SK-N-SH treated with all-trans-retinoic acid at 6 μM for 48 hours (cell line): ENCODE measurements at regions not wholly inside any gene's neighbourhood (a gene's known extent, or its start where the extent isn't known, plus 50 kb on each side); places are given as distances from the start of the nearest gene placed in this dataset.

Experiments used
- ATAC-seq: fragments of 200-7000 bp; cut with Tn5 transposase; 3 replicates; pipeline ENCODE4 v1.9.1; 2020; ENCODE audit warnings: mild to moderate bottlenecking, moderate library complexity
- ARNTL ChIP-seq: fragments of 450-650 bp; formaldehyde crosslinking; IDR thresholded peaks from 2 replicates; pipeline ENCODE4 v1.5.0; 2020; ENCODE audit warnings: low read depth, mild to moderate bottlenecking, moderate library complexity, borderline replicate concordance
- BACH2 ChIP-seq: fragments of 250-450 bp; sonication (Bioruptor Pico); IDR thresholded peaks from 2 replicates; pipeline ENCODE4 v1.9.0; 2021; ENCODE audit warnings: mild to moderate bottlenecking, borderline replicate concordance
- CREB5 ChIP-seq: fragments of 250-450 bp; sonication (Bioruptor Pico); IDR thresholded peaks from 2 replicates; pipeline ENCODE4 v1.5.1; 2020; ENCODE audit warnings: low read depth, mild to moderate bottlenecking, moderate library complexity
- CSDC2 ChIP-seq: fragments of 250-450 bp; sonication (Bioruptor Pico); IDR thresholded peaks from 2 replicates; pipeline ENCODE4 v1.5.0; 2020; ENCODE audit warnings: mild to moderate bottlenecking, moderate library complexity
- CSRNP3 ChIP-seq: fragments of 250-450 bp; sonication (Bioruptor Pico); IDR thresholded peaks from 2 replicates; pipeline ENCODE4 v1.5.1; 2021; ENCODE audit warnings: mild to moderate bottlenecking, moderate library complexity
- GLIS3 ChIP-seq: fragments of 250-450 bp; sonication (Bioruptor Pico); IDR thresholded peaks from 2 replicates; pipeline ENCODE4 v1.5.0; 2020; ENCODE audit warnings: mild to moderate bottlenecking, moderate library complexity
- OSR1 ChIP-seq: fragments of 250-450 bp; sonication (Bioruptor Pico); IDR thresholded peaks from 2 replicates; pipeline ENCODE4 v1.8.0; 2022; ENCODE audit warnings: moderate library complexity, mild to moderate bottlenecking, inconsistent platforms
- POU6F1 ChIP-seq: fragments of 250-450 bp; sonication (Bioruptor Pico); IDR thresholded peaks from 2 replicates; pipeline ENCODE4 v1.8.0; 2021; ENCODE audit warnings: low read depth, mild to moderate bottlenecking, moderate library complexity, borderline replicate concordance
- PPARA ChIP-seq: fragments of 250-450 bp; sonication (Bioruptor Pico); IDR thresholded peaks from 2 replicates; pipeline ENCODE4 v1.5.0; 2020; ENCODE audit warnings: mild to moderate bottlenecking, borderline replicate concordance
- RARB ChIP-seq: fragments of 250-450 bp; sonication (Bioruptor Pico); IDR thresholded peaks from 2 replicates; pipeline ENCODE4 v1.8.0; 2021; ENCODE audit warnings: mild to moderate bottlenecking, moderate library complexity
- SNAI2 ChIP-seq: fragments of 250-450 bp; sonication (Bioruptor Pico); IDR thresholded peaks from 2 replicates; pipeline ENCODE4 v1.5.0; 2020; ENCODE audit warnings: mild to moderate bottlenecking, moderate library complexity
- TCF4 ChIP-seq: fragments of 250-450 bp; sonication (Bioruptor Pico); IDR thresholded peaks from 2 replicates; pipeline ENCODE4 v1.8.0; 2021; ENCODE audit warnings: mild to moderate bottlenecking, moderate library complexity, borderline replicate concordance
- ZFP30 ChIP-seq: fragments of 450-650 bp; formaldehyde crosslinking; IDR thresholded peaks from 2 replicates; pipeline ENCODE4 v1.5.0; 2022; ENCODE audit warnings: mild to moderate bottlenecking, moderate library complexity
- ZNF565 ChIP-seq: fragments of 450-650 bp; formaldehyde crosslinking; conservative IDR thresholded peaks from 2 replicates; pipeline ENCODE4 v1.5.0; 2020; ENCODE audit warnings: low read depth, mild to moderate bottlenecking, moderate library complexity
- ZNF70 ChIP-seq: fragments of 450-650 bp; formaldehyde crosslinking; IDR thresholded peaks from 2 replicates; pipeline ENCODE4 v1.5.0; 2020; ENCODE audit warnings: mild to moderate bottlenecking, moderate library complexity
- ZNF8 ChIP-seq: fragments of 450-650 bp; formaldehyde crosslinking; IDR thresholded peaks from 2 replicates; pipeline ENCODE4 v1.5.0; 2020; ENCODE audit warnings: mild to moderate bottlenecking, moderate library complexity
- TF ChIP-seq, protein P1 (sequence below): fragments of 250-450 bp; sonication (Bioruptor Pico); IDR thresholded peaks from 2 replicates; pipeline ENCODE4 v1.5.0; 2020; ENCODE audit warnings: mild to moderate bottlenecking, moderate library complexity

GRCh38 chr18:38297910-38298309 is 732.3 kb upstream of the CELF4 start (continued):
- TF ChIP-seq TCF4 (CRISPR knock-in tag) (0 out of 2 replicates have a peak, but pooled peaks have one; percentile 59), BACH2 (CRISPR knock-in tag) (no peak)
- TF ChIP-seq, all 23 proteins: peak for 2

DNA sequence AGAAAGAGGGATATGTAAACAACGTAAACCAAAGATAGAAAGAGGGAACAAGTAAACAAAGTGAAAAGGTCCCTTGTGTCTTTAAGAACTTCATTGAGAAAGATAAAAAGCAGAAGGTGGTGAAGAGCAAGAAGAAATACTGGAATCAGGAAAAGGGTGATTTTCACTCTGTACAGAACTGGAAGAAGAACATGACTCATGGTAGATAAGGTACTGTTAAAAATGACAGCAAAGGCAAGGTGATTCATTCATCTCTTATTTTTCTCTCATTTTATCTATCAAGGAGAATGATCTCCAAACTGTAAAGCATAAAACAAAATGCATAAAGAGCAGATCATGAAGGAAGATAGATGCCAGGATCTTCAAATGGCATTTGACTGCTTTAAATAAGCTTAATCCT is 724.6 kb upstream of the CELF4 start:
- ATAC-seq: no peak
- no peak for TF ChIP-seq SNAI2 (CRISPR knock-in tag)
- TF ChIP-seq POU6F1 (CRISPR knock-in tag): no peak
- no peak for TF ChIP-seq ARNTL (CRISPR knock-in tag)
- TF ChIP-seq GLIS3 (CRISPR knock-in tag): no peak
- TF ChIP-seq CREB5 (CRISPR knock-in tag): no peak
- TF ChIP-seq CSRNP3 (CRISPR knock-in tag): no peak
- TF ChIP-seq ZNF8 (CRISPR knock-in tag): no peak
- TF ChIP-seq ZFP30: no peak
- no peak for TF ChIP-seq RARB (CRISPR knock-in tag)
- TF ChIP-seq ZNF565 (CRISPR knock-in tag): no peak
- TF ChIP-seq PPARA (CRISPR knock-in tag): no peak
- TF ChIP-seq OSR1 (CRISPR knock-in tag): no peak
- TF ChIP-seq, all 23 proteins: peak for 0

GRCh38 chr18:38284972-38285371 is 719.4 kb upstream of the CELF4 start:
- TF ChIP-seq OSR1 (CRISPR knock-in tag) (no peak), CSDC2 (CRISPR knock-in tag) (no peak), RARB (CRISPR knock-in tag) (no peak), CREB5 (CRISPR knock-in tag) (no peak), ZNF70 (CRISPR knock-in tag) (no peak), BACH2 (CRISPR knock-in tag) (no peak), ZNF565 (CRISPR knock-in tag) (no peak), POU6F1 (CRISPR knock-in tag) (no peak), TCF4 (CRISPR knock-in tag) (no peak)
- TF ChIP-seq, protein P1, sequence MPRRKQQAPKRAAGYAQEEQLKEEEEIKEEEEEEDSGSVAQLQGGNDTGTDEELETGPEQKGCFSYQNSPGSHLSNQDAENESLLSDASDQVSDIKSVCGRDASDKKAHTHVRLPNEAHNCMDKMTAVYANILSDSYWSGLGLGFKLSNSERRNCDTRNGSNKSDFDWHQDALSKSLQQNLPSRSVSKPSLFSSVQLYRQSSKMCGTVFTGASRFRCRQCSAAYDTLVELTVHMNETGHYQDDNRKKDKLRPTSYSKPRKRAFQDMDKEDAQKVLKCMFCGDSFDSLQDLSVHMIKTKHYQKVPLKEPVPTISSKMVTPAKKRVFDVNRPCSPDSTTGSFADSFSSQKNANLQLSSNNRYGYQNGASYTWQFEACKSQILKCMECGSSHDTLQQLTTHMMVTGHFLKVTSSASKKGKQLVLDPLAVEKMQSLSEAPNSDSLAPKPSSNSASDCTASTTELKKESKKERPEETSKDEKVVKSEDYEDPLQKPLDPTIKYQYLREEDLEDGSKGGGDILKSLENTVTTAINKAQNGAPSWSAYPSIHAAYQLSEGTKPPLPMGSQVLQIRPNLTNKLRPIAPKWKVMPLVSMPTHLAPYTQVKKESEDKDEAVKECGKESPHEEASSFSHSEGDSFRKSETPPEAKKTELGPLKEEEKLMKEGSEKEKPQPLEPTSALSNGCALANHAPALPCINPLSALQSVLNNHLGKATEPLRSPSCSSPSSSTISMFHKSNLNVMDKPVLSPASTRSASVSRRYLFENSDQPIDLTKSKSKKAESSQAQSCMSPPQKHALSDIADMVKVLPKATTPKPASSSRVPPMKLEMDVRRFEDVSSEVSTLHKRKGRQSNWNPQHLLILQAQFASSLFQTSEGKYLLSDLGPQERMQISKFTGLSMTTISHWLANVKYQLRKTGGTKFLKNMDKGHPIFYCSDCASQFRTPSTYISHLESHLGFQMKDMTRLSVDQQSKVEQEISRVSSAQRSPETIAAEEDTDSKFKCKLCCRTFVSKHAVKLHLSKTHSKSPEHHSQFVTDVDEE (CRISPR knock-in tag): no peak
- ATAC-seq: no peak

DNA sequence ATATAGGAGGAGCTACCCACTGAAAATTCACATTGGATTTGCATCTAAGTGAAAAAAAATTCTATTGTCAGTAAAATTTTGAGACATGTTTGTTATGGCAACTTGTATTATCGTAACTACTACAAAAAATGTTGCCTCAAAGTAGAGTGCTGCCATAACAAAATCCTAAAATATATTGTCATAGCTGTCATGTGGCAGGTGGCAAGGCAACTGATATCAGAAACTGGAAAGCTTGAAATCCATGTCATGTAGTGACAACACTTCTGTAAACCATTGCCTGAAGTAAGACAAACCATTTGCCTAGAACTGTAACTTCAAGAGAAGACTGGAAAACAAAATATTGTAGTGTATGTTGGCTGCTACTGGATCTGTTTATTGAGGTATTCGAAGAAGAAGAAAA is 697.5 kb upstream of the CELF4 start:
- TF ChIP-seq CSDC2 (CRISPR knock-in tag): no peak
- no peak for ATAC-seq
